ENCODE measurements at regions not wholly inside any gene's neighbourhood (a gene's known extent, or its start where the extent isn't known, plus 50 kb on each side); places are given as distances from the start of the nearest gene placed in this dataset.

- TF ChIP-seq CTCF (optimal IDR thresholded peaks at IDR 0.05 in 1 of 3, IDR thresholded peaks at IDR 0.05 in 1 of 3, conservative IDR thresholded peaks at IDR 0.05 in 1 of 3; ENCODE audit: extremely low read depth in 1 of 3, insufficient read depth in 2 of 3, low read length in 3 of 3) (no peak), EZH2 (IDR thresholded peaks at IDR 0.05; ENCODE audit: low read length) (no peak)
Measured at GRCh38 chr9:118129541-118129940, 425.3 kb downstream of the TLR4 start.
